ENCODE measurements at regions not wholly inside any gene's neighbourhood (a gene's known extent, or its start where the extent isn't known, plus 50 kb on each side); places are given as distances from the start of the nearest gene placed in this dataset.

DNA sequence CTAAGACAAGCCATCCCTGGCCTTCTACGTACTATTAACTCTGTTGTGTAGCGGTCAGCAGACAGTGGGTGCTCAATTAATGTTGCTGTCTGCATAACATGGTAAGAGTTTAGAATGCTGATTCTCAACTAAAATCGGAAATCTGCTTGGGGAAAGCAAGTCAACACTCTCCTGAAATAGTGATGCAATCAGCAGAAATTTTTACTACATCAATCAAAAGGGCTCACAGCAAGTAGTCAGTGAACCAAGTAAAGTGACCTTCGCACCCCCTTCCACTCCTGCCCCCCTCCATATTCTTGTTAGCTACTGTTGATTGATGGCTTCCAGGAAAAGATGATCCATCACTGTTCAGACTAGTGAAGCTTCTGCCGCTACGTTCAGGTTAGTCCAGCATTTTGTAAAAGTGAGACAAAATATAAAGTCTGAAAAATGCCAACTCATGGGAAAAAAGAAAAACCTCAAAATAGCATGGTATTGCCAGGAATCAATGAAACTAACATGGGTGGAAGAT lies 247.9 kb downstream of the HNRNPD start:
- Histone ChIP-seq H3K36me3 (replicated peaks in 1 of 2; ENCODE audit: control extremely low read depth in 1 of 2, control insufficient read depth in 1 of 2, extremely low read depth in 1 of 2, insufficient read depth in 2 of 2, low read length in 1 of 2) (no peaks in the 10 kb centered on the region), H4K20me1 (ENCODE audit: control insufficient read depth, insufficient read depth, low read length, poor library complexity, severe bottlenecking) (no peaks in the 10 kb centered on the region), H2AFZ (ENCODE audit: insufficient read depth, low read depth, low read length, poor library complexity, severe bottlenecking) (no peak overlapping the region), H3K79me2 (ENCODE audit: control insufficient read depth, insufficient read depth, low read length) (no peaks in the 10 kb centered on the region), H3K9ac (ENCODE audit: low read length) (no peak overlapping the region), H3K4me1 (ENCODE audit: control insufficient read depth in 2 of 2, insufficient read depth in 2 of 2, low read length in 2 of 2) (no peaks in the 10 kb centered on the region), H3K27ac (ENCODE audit: low read length in 2 of 2) (no peak overlapping the region), H3K27me3 (replicated peaks in 1 of 4; ENCODE audit: control extremely low read depth in 1 of 4, control insufficient read depth in 3 of 4, insufficient read depth in 4 of 4, low read length in 3 of 4) (no peaks in the 10 kb centered on the region), H3K4me3 (ENCODE audit: control extremely low read depth in 1 of 5, extremely low read depth in 1 of 5, insufficient read depth in 1 of 5, low read depth in 2 of 5, low read length in 4 of 5) (no peak overlapping the region), H3K9me3 (ENCODE audit: control extremely low read depth in 1 of 3, control insufficient read depth in 2 of 3, insufficient read depth in 1 of 3, low read length in 2 of 3) (no peaks in the 10 kb centered on the region), H3K4me2 (replicated peaks; ENCODE audit: low read depth, low read length, poor library complexity, severe bottlenecking) (no peak overlapping the region)
- Mint-ChIP-seq H3K9me3 (ENCODE audit: insufficient read depth) (no peaks in the 10 kb centered on the region), H3K27me3 (peaks cover 16% of the 10 kb centered on the region), H3K4me1 (no peaks in the 10 kb centered on the region), H3K27ac (no peak overlapping the region), H3K4me3 (no peak overlapping the region)
- TF ChIP-seq, protein P1, sequence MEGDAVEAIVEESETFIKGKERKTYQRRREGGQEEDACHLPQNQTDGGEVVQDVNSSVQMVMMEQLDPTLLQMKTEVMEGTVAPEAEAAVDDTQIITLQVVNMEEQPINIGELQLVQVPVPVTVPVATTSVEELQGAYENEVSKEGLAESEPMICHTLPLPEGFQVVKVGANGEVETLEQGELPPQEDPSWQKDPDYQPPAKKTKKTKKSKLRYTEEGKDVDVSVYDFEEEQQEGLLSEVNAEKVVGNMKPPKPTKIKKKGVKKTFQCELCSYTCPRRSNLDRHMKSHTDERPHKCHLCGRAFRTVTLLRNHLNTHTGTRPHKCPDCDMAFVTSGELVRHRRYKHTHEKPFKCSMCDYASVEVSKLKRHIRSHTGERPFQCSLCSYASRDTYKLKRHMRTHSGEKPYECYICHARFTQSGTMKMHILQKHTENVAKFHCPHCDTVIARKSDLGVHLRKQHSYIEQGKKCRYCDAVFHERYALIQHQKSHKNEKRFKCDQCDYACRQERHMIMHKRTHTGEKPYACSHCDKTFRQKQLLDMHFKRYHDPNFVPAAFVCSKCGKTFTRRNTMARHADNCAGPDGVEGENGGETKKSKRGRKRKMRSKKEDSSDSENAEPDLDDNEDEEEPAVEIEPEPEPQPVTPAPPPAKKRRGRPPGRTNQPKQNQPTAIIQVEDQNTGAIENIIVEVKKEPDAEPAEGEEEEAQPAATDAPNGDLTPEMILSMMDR (IDR thresholded peaks at IDR 0.05): no peak
- TF ChIP-seq EZH2 (IDR thresholded peaks at IDR 0.05; ENCODE audit: borderline replicate concordance, insufficient read depth, low read depth, low read length, poor library complexity, severe bottlenecking): no peak
- CTCF ChIA-PET: no interaction called here
- intact Hi-C loops (cut with micrococcal nuclease): no loop called here
- POLR2A ChIA-PET: no interaction called here
- WGBS (ENCODE audit: insufficient coverage): 100% methylated on average over 4 of the region's 6 CpGs
- no peak for ATAC-seq (ENCODE audit: low read depth)
- no peak for DNase-seq

DNA sequence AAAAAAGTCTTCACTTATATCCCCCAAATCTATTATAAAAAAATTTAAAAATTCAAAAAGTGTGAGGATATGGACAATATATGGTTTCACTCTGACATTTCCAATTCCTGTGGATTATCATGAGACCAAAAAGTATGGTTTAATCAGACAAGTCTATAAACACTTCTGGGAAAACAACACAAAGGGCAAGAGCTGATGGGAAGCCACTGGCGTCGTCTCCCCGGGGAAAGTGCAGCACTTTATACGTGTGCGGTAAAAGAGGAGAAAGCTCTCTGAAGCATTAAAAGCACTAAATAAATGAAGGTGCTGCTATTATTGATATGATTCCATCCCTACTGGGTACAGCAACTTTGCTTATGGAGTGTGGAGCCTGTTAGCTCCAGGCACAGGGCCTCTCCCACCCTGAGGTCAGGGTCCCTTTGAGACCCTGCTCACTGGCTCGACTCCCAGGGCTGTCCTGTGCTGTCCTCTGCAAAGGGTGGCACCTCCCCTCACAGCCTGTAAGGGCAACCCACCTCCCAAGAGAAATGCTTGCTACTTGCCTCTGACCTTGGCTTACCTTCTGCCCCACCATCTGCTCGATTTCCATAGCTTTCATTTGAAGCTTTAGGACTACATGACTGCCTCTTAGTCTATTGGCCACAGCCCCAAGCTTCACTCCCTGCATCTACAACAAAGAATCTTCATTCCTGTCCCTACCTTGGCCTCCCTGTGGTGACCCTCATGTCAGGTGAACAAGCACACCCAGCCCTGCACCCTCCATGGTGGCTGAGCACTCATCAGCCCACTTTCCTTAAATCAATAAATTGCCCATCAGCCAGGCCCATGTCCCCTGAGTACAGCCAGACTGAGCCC lies 248.6 kb downstream of the HNRNPD start:
- 81% methylated on average over 5 of the region's 7 CpGs for WGBS (ENCODE audit: insufficient coverage)
- Histone ChIP-seq H3K36me3 (replicated peaks in 1 of 2; ENCODE audit: control extremely low read depth in 1 of 2, control insufficient read depth in 1 of 2, extremely low read depth in 1 of 2, insufficient read depth in 2 of 2, low read length in 1 of 2) (no peaks in the 10 kb centered on the region), H3K4me2 (replicated peaks; ENCODE audit: low read depth, low read length, poor library complexity, severe bottlenecking) (no peak overlapping the region), H3K4me3 (ENCODE audit: control extremely low read depth in 1 of 5, extremely low read depth in 1 of 5, insufficient read depth in 1 of 5, low read depth in 2 of 5, low read length in 4 of 5) (no peak overlapping the region), H4K20me1 (ENCODE audit: control insufficient read depth, insufficient read depth, low read length, poor library complexity, severe bottlenecking) (no peaks in the 10 kb centered on the region), H3K4me1 (ENCODE audit: control insufficient read depth in 2 of 2, insufficient read depth in 2 of 2, low read length in 2 of 2) (no peaks in the 10 kb centered on the region), H3K9me3 (ENCODE audit: control extremely low read depth in 1 of 3, control insufficient read depth in 2 of 3, insufficient read depth in 1 of 3, low read length in 2 of 3) (no peaks in the 10 kb centered on the region), H3K9ac (ENCODE audit: low read length) (no peak overlapping the region), H3K27me3 (replicated peaks in 1 of 4; ENCODE audit: control extremely low read depth in 1 of 4, control insufficient read depth in 3 of 4, insufficient read depth in 4 of 4, low read length in 3 of 4) (no peaks in the 10 kb centered on the region), H2AFZ (ENCODE audit: insufficient read depth, low read depth, low read length, poor library complexity, severe bottlenecking) (no peak overlapping the region), H3K79me2 (ENCODE audit: control insufficient read depth, insufficient read depth, low read length) (no peaks in the 10 kb centered on the region), H3K27ac (ENCODE audit: low read length in 2 of 2) (no peak overlapping the region)
- DNase-seq (no peak), ATAC-seq (ENCODE audit: low read depth) (no peak)
- no peak overlapping the region for H3K4me3 Mint-ChIP-seq
- H3K4me1 Mint-ChIP-seq: no peaks in the 10 kb centered on the region
- H3K27ac Mint-ChIP-seq: no peak overlapping the region
- ChIA-PET POLR2A (no interaction called here), CTCF (no interaction called here)
- peaks cover 16% of the 10 kb centered on the region for H3K27me3 Mint-ChIP-seq
- no peaks in the 10 kb centered on the region for H3K9me3 Mint-ChIP-seq (ENCODE audit: insufficient read depth)
- TF ChIP-seq, protein P1 (IDR thresholded peaks at IDR 0.05): no peak
- no peak for TF ChIP-seq EZH2 (IDR thresholded peaks at IDR 0.05; ENCODE audit: borderline replicate concordance, insufficient read depth, low read depth, low read length, poor library complexity, severe bottlenecking)
- intact Hi-C loops (cut with micrococcal nuclease): no loop called here
